DND-41 (cell line): ENCODE measurements at regions not wholly inside any gene's neighbourhood (a gene's known extent, or its start where the extent isn't known, plus 50 kb on each side); places are given as distances from the start of the nearest gene placed in this dataset.
"Not testable (repeated sequence)": the region's sequence is repeated elsewhere in the genome, so short reads cannot be mapped to it uniquely, and the experiment has no call there.

ENCODE experiments used
- EZH2 ChIP-seq: IDR thresholded peaks from 3 replicates; pipeline ENCODE4 v1.6.1; 2012; ENCODE audit warnings: borderline replicate concordance, low read depth, mild to moderate bottlenecking, moderate library complexity, low read length, inconsistent platforms; ENCODE audit not compliant: severe bottlenecking
- TF ChIP-seq, protein P1 (sequence below): IDR thresholded peaks from 2 replicates; pipeline ENCODE4 v1.5.1; 2012; ENCODE audit warnings: borderline replicate concordance, low read length, moderate library complexity, mild to moderate bottlenecking; ENCODE audit not compliant: poor library complexity, severe bottlenecking; ENCODE audit errors: extremely low read depth

DNA sequence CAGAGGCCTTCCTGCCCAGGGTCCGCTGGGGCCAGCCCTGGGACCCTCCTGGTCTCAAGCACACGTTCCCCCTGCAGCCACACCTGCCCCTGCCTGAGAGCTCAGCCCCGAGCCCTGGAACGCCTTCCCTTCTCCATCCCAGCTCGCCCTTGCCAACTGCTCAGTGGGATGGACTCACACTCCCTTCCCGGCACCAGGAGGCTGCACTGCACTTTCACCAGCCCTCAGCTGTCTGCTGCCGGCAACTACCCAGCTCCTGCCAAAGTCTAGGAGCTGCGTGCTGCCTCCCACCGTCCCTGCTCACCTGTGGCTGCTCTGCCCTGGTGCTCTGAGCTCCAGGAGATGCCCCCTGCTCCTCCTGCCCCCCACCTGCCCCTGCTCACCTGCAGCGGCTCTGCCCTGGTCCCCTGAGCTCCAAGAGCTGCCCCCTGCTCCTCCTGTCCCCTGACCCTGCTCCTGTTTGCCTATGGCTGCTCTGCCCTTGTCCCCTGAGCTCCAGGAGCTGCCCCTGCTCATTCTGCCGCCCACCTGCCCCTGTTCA is 246.4 kb downstream of the TMEM121 start:
- TF ChIP-seq, protein P1, sequence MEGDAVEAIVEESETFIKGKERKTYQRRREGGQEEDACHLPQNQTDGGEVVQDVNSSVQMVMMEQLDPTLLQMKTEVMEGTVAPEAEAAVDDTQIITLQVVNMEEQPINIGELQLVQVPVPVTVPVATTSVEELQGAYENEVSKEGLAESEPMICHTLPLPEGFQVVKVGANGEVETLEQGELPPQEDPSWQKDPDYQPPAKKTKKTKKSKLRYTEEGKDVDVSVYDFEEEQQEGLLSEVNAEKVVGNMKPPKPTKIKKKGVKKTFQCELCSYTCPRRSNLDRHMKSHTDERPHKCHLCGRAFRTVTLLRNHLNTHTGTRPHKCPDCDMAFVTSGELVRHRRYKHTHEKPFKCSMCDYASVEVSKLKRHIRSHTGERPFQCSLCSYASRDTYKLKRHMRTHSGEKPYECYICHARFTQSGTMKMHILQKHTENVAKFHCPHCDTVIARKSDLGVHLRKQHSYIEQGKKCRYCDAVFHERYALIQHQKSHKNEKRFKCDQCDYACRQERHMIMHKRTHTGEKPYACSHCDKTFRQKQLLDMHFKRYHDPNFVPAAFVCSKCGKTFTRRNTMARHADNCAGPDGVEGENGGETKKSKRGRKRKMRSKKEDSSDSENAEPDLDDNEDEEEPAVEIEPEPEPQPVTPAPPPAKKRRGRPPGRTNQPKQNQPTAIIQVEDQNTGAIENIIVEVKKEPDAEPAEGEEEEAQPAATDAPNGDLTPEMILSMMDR: not testable (repeated sequence)
- TF ChIP-seq EZH2: not testable (repeated sequence)
